ENCODE measurements at regions not wholly inside any gene's neighbourhood (a gene's known extent, or its start where the extent isn't known, plus 50 kb on each side); places are given as distances from the start of the nearest gene placed in this dataset.
"Not testable (repeated sequence)": the region's sequence is repeated elsewhere in the genome, so short reads cannot be mapped to it uniquely, and the experiment has no call there.

GRCh38 chr21:41583274-41583790 is 75.4 kb upstream of the TMPRSS2 start:
- DNase-seq = no peak

GRCh38 chr21:41582866-41583265 is 74.9 kb upstream of the TMPRSS2 start:
- no peak for DNase-seq

DNA sequence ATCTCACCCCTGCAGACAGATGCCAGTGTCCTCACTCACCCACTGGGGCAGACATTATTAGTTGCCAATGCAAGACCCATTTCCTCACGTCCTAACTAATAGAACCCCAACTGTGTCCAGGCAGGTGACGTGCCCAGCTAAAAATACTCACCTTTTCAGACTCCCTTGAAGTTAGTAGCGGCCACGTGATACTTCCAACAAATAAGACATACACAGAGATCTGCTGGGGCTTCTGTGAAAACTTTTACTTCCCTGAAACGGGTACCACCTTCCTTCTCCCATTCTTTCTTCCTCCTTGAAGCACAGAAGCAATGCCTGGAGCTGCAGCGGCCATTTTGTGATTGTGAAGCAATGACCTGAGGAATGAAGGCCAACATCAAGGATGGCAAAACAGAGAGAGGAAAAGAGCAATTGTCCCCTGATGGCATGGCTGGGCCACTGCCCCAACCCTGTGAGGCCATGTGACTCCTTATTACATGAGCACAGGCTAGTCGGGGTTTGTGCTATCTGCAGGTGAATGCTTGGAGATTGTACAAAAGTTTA is 74.4 kb upstream of the TMPRSS2 start:
- DNase-seq = no peak

DNA sequence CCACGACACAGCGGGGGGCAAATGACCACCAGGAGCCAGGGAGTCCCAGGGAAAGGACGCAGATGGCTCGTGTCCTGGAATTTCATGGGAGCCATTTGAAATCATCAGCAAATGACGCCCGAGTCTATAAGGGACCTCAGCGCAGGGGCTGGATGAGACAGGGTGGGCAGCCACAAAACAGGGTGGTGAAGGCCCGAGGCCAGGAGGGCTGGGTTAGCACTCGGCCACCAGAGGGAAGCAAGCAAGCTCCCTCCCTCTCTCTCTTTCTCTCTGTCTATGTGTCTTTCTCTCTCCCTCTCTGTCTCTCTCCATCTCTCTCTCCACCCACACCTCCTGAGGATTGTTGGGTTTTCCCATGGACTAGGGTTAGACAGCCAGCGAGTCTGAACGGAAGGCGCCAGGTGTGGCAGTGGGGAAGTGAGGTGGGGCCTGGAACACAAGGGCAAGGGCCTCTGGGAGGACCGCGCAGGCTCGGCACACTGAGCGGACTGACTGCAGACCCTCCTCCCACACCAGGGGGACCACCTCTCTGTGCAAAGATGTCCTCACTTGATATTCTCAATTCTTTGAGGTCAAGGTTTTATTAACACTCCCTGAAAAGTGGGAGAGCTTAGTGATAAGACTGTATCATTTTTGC is 73.8 kb upstream of the TMPRSS2 start:
- DNase-seq = no peak

- no peak for DNase-seq
Observed at GRCh38 chr21:41580758-41581554, 73.0 kb upstream of the TMPRSS2 start.

DNA sequence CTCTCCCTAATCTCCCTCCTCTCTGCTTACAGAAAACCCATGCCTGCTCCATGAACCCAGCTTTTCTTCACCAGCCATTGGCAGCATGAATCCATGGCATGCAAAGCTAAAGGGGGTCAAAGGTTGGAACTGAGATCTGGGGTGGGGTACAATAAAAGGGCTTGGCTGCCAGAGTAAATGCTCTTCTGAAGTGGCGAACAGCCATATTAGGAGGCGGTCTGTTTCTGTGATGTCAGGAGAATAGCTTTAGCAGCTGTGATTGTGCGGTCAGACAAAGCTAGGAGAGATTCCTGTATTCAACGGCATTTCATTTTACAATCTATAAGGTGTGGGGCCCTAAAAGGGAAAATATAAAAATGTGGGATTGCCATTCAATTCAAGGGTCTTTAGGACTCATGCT is 71.7 kb upstream of the TMPRSS2 start:
- DNase-seq = no peak

- DNase-seq = no peak
Observed at GRCh38 chr21:41578716-41579115, 70.8 kb upstream of the TMPRSS2 start.

GRCh38 chr21:41578083-41578482 is 70.1 kb upstream of the TMPRSS2 start:
- DNase-seq = no peak

DNA sequence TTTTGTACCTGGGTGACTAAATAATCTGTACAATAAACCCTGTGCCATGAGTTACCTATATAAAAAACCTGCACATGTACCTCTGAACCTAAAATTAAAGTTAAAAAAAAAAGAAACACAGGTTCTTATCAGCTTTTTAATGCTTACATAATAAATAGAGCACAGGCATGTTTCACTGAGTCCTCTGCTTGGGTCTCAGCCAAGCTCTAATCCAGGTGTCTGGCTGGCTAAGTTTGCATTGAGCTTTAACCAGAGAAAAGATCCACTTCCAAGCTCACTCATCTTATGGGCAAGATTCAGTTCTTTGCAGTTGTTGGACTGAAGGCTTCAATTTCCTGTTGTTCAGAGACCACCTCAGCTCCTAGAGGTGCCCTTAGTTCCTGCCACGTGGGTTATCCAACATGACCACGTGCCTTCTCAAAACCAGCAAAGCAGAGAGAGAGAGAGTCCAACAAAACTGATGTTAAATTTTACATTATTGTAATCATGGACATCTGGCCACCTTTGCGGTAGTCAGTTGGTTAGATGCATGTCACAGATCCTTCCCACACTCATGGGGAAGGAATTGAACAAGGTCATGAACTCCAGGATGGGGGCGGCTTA is 68.2 kb upstream of the TMPRSS2 start:
- no peak for DNase-seq

GRCh38 chr21:41573902-41574690 is 66.1 kb upstream of the TMPRSS2 start:
- no peak for DNase-seq

- DNase-seq = no peak
Observed at GRCh38 chr21:41571938-41572510, 64.1 kb upstream of the TMPRSS2 start.

GRCh38 chr21:41570791-41571355 is 62.9 kb upstream of the TMPRSS2 start:
- no peak for DNase-seq

GRCh38 chr21:41568606-41569385 is 60.8 kb upstream of the TMPRSS2 start:
- DNase-seq = no peak

GRCh38 chr21:41567901-41568510 is 60.0 kb upstream of the TMPRSS2 start:
- DNase-seq = no peak

- DNase-seq = not testable (repeated sequence)
Observed at GRCh38 chr21:41567237-41567636, 59.3 kb upstream of the TMPRSS2 start.

- no peak for DNase-seq
Observed at GRCh38 chr21:41566500-41567014, 58.6 kb upstream of the TMPRSS2 start.

- DNase-seq = no peak
Observed at GRCh38 chr21:41565550-41565949, 57.6 kb upstream of the TMPRSS2 start.

DNA sequence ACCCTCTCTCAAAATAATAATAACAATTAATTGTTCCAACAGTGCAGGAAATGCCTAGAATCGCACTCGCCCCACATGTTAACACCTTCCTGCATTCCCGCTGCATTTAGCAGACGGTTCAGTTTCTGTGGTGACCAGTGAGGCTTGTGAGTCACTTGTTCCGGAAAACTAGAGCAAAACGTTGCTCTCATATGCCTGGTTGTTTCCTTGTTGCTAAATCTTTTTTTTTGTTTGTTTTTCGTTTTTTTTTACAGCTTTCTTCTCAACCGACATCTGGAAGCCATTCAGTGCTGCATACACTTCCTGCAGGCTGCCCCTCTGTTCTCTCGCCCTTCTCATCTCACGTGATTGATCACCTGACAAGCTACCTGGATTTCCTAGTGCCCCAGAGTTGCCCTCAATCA is 56.9 kb upstream of the TMPRSS2 start:
- DNase-seq = no peak

GRCh38 chr21:41562101-41563000 is 54.4 kb upstream of the TMPRSS2 start:
- no peak for DNase-seq
